Neural cell (in vitro differentiated cells): ENCODE measurements at regions not wholly inside any gene's neighbourhood (a gene's known extent, or its start where the extent isn't known, plus 50 kb on each side); places are given as distances from the start of the nearest gene placed in this dataset.

ENCODE experiments used
- H2AFZ ChIP-seq: fragments of 200-600, 300-800 bp; sonication (generic), shearing (Covaris generic); 2 replicates; pipeline ENCODE4 v1.6.0; 2014; ENCODE audit warnings: low read depth, mild to moderate bottlenecking, antibody characterized with exemption, low read length, moderate library complexity
- H3F3A ChIP-seq: fragments of 200-600 bp; shearing (Covaris generic); 2 replicates; pipeline ENCODE4 v1.6.1; 2016; ENCODE audit warnings: mild to moderate bottlenecking, moderate library complexity, mixed read lengths, antibody characterized with exemption, low read length; ENCODE audit not compliant: insufficient read depth, poor library complexity, severe bottlenecking
- H3K27ac ChIP-seq: fragments of 200-600, 300-800 bp; sonication (generic), shearing (Covaris generic); 2 replicates; pipeline ENCODE4 v1.5.1; 2014; ENCODE audit warnings: mild to moderate bottlenecking, low read length, moderate library complexity
- H3K27me3 ChIP-seq: fragments of 300-800, 200-600 bp; sonication (generic), shearing (Covaris generic); 2 replicates; pipeline ENCODE4 v1.6.0; 2014; ENCODE audit warnings: mild to moderate bottlenecking, low read depth, low read length, moderate library complexity; ENCODE audit not compliant: insufficient read depth
- H3K36me3 ChIP-seq: fragments of 300-800, 200-600 bp; sonication (generic), shearing (Covaris generic); 2 replicates; pipeline ENCODE4 v1.5.1; 2014; ENCODE audit warnings: mild to moderate bottlenecking, antibody characterized with exemption, low read length, moderate library complexity; ENCODE audit not compliant: insufficient read depth
- H3K4me2 ChIP-seq: fragments of 300-800, 200-600 bp; sonication (generic), shearing (Covaris generic); 2 replicates; pipeline ENCODE4 v1.6.0; 2014; ENCODE audit warnings: mild to moderate bottlenecking, low read length
- H3K4me3 ChIP-seq: fragments of 300-800, 200-600 bp; sonication (generic), shearing (Covaris generic); 2 replicates; pipeline ENCODE4 v1.5.1; 2014; ENCODE audit warnings: mild to moderate bottlenecking, low read length, moderate library complexity
- H3K79me2 ChIP-seq: fragments of 200-600 bp; shearing (Covaris generic); replicated peaks from 2 replicates; pipeline ENCODE4 v1.6.0; 2014; ENCODE audit warnings: mild to moderate bottlenecking, low read length, moderate library complexity; ENCODE audit not compliant: insufficient read depth
- H3K9ac ChIP-seq: fragments of 300-800, 200-600 bp; sonication (generic), shearing (Covaris generic); 2 replicates; pipeline ENCODE4 v1.6.1; 2016; ENCODE audit warnings: mild to moderate bottlenecking, low read length, mixed read lengths
- H3K9me2 ChIP-seq: fragments of 200-600 bp; shearing (Covaris generic); 2 replicates; pipeline ENCODE4 v1.6.1; 2016; ENCODE audit warnings: mild to moderate bottlenecking, low read length, mixed read lengths; ENCODE audit not compliant: insufficient read depth
- H3K9me3 ChIP-seq: fragments of 200-600, 300-800 bp; sonication (generic), shearing (Covaris generic); 2 replicates; pipeline ENCODE4 v1.6.1; 2016; ENCODE audit warnings: mild to moderate bottlenecking, mixed run types, low read length, moderate library complexity, mixed read lengths
- H4K20me1 ChIP-seq: fragments of 200-600 bp; shearing (Covaris generic); 2 replicates; pipeline ENCODE4 v1.6.1; 2016; ENCODE audit warnings: mild to moderate bottlenecking, mixed run types; ENCODE audit not compliant: insufficient read depth
- EP300 ChIP-seq: fragments of 450-650 bp; conservative IDR thresholded peaks from 2 replicates; pipeline ENCODE4 v1.6.1; 2014; ENCODE audit warnings: antibody characterized with exemption, mild to moderate bottlenecking, moderate library complexity; ENCODE audit not compliant: poor library complexity, severe bottlenecking
- EZH2 ChIP-seq: fragments of 200-600, 300-800 bp; shearing (Covaris generic), sonication (generic); IDR thresholded peaks from 2 replicates; pipeline ENCODE4 v1.6.1; 2014; ENCODE audit warnings: antibody characterized with exemption, low read length, borderline replicate concordance, mild to moderate bottlenecking; ENCODE audit not compliant: insufficient read depth, poor library complexity, severe bottlenecking
- MXI1 ChIP-seq: fragments of 450-650 bp; conservative IDR thresholded peaks from 2 replicates; pipeline ENCODE4 v1.6.1; 2014; ENCODE audit warnings: antibody characterized with exemption, mild to moderate bottlenecking; ENCODE audit not compliant: poor library complexity, severe bottlenecking
- POLR2AphosphoS5 ChIP-seq: IDR thresholded peaks from 2 replicates; pipeline ENCODE4 v1.6.1; 2012
- RAD21 ChIP-seq: fragments of 450-650 bp; conservative IDR thresholded peaks from 2 replicates; pipeline ENCODE4 v1.6.1; 2014; ENCODE audit warnings: antibody characterized with exemption, mild to moderate bottlenecking, moderate library complexity
- SMC3 ChIP-seq: fragments of 450-650 bp; conservative IDR thresholded peaks from 2 replicates; pipeline ENCODE4 v1.6.1; 2014; ENCODE audit warnings: antibody characterized with exemption, mild to moderate bottlenecking, moderate library complexity; ENCODE audit not compliant: poor library complexity
- TAF1 ChIP-seq: IDR thresholded peaks from 2 replicates; pipeline ENCODE4 v1.6.1; 2012; ENCODE audit warnings: low read depth
- TF ChIP-seq, protein P1 (sequence below): fragments of 450-650 bp; IDR thresholded peaks from 2 replicates; pipeline ENCODE4 v1.5.1; 2014; ENCODE audit warnings: antibody characterized with exemption, mild to moderate bottlenecking, moderate library complexity; ENCODE audit not compliant: poor library complexity, severe bottlenecking
- TF ChIP-seq, protein P2 (sequence below): IDR thresholded peaks from 2 replicates; pipeline ENCODE4 v1.6.1; 2012; ENCODE audit warnings: borderline replicate concordance

DNA sequence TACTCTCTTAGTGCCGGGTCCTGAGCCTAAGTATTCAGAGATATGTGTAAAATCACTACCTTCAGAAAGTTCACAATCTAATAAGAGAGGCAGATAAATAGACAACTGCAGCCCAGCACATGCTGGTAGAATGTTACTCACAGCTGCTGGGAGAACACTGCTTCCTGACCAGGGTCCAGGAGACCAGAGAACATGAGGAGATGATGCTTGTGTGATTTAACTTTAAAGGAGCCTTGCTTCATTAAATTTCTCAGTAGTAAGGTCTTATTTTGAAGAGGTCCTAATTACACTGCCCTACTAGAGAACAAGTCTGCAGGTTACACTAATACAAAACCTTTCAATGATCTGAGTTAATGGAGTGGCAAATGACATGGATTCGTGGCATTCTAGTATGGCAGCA lies 209.9 kb upstream of the TRIB2 start:
- Histone ChIP-seq H2AFZ (no peak overlapping the region), H3K27ac (no peak overlapping the region), H3K9ac (no peak overlapping the region), H3K36me3 (no peaks in the 10 kb centered on the region), H3K4me2 (no peak overlapping the region), H3K9me2 (no peaks in the 10 kb centered on the region), H3K4me3 (no peak overlapping the region), H4K20me1 (no peaks in the 10 kb centered on the region), H3K9me3 (no peaks in the 10 kb centered on the region), H3K27me3 (no peaks in the 10 kb centered on the region), H3K79me2 (no peaks in the 10 kb centered on the region), H3F3A (no peaks in the 10 kb centered on the region)
- TF ChIP-seq SMC3 = no peak
- TF ChIP-seq MXI1 = no peak
- no peak for TF ChIP-seq RAD21
- no peak for TF ChIP-seq EP300
- no peak for TF ChIP-seq EZH2
- TF ChIP-seq, protein P1, sequence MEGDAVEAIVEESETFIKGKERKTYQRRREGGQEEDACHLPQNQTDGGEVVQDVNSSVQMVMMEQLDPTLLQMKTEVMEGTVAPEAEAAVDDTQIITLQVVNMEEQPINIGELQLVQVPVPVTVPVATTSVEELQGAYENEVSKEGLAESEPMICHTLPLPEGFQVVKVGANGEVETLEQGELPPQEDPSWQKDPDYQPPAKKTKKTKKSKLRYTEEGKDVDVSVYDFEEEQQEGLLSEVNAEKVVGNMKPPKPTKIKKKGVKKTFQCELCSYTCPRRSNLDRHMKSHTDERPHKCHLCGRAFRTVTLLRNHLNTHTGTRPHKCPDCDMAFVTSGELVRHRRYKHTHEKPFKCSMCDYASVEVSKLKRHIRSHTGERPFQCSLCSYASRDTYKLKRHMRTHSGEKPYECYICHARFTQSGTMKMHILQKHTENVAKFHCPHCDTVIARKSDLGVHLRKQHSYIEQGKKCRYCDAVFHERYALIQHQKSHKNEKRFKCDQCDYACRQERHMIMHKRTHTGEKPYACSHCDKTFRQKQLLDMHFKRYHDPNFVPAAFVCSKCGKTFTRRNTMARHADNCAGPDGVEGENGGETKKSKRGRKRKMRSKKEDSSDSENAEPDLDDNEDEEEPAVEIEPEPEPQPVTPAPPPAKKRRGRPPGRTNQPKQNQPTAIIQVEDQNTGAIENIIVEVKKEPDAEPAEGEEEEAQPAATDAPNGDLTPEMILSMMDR = no peak
- TF ChIP-seq POLR2AphosphoS5 = no peak
- TF ChIP-seq, protein P2, sequence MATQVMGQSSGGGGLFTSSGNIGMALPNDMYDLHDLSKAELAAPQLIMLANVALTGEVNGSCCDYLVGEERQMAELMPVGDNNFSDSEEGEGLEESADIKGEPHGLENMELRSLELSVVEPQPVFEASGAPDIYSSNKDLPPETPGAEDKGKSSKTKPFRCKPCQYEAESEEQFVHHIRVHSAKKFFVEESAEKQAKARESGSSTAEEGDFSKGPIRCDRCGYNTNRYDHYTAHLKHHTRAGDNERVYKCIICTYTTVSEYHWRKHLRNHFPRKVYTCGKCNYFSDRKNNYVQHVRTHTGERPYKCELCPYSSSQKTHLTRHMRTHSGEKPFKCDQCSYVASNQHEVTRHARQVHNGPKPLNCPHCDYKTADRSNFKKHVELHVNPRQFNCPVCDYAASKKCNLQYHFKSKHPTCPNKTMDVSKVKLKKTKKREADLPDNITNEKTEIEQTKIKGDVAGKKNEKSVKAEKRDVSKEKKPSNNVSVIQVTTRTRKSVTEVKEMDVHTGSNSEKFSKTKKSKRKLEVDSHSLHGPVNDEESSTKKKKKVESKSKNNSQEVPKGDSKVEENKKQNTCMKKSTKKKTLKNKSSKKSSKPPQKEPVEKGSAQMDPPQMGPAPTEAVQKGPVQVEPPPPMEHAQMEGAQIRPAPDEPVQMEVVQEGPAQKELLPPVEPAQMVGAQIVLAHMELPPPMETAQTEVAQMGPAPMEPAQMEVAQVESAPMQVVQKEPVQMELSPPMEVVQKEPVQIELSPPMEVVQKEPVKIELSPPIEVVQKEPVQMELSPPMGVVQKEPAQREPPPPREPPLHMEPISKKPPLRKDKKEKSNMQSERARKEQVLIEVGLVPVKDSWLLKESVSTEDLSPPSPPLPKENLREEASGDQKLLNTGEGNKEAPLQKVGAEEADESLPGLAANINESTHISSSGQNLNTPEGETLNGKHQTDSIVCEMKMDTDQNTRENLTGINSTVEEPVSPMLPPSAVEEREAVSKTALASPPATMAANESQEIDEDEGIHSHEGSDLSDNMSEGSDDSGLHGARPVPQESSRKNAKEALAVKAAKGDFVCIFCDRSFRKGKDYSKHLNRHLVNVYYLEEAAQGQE = no peak
- TF ChIP-seq TAF1 = no peak

GRCh38 chr2:12507295-12507694 lies 209.4 kb upstream of the TRIB2 start:
- no peaks in the 10 kb centered on the region for H3K9me3 ChIP-seq
- no peak overlapping the region for H3K4me3 ChIP-seq
- TF ChIP-seq EZH2 = no peak
- TF ChIP-seq, protein P2 = no peak
- no peak for TF ChIP-seq RAD21
- no peak for TF ChIP-seq MXI1
- TF ChIP-seq EP300 = no peak
- TF ChIP-seq POLR2AphosphoS5 = no peak
- TF ChIP-seq SMC3 = no peak
- TF ChIP-seq, protein P1 = no peak
- no peak for TF ChIP-seq TAF1
- no peaks in the 10 kb centered on the region for H3K27me3 ChIP-seq
- no peaks in the 10 kb centered on the region for H3K9me2 ChIP-seq
- no peaks in the 10 kb centered on the region for H3F3A ChIP-seq
- no peak overlapping the region for H2AFZ ChIP-seq
- H3K36me3 ChIP-seq = no peaks in the 10 kb centered on the region
- no peak overlapping the region for H3K4me2 ChIP-seq
- no peaks in the 10 kb centered on the region for H4K20me1 ChIP-seq
- H3K9ac ChIP-seq = no peak overlapping the region
- H3K27ac ChIP-seq = no peak overlapping the region
- no peaks in the 10 kb centered on the region for H3K79me2 ChIP-seq
